Panc1 (cell line): ENCODE measurements at regions not wholly inside any gene's neighbourhood (a gene's known extent, or its start where the extent isn't known, plus 50 kb on each side); places are given as distances from the start of the nearest gene placed in this dataset.

Experiments used
- ATAC-seq: fragments of 200-7000 bp; cut with Tn5 transposase; 2 replicates; pipeline ENCODE4 v1.9.1; 2020; ENCODE audit warnings: mild to moderate bottlenecking, moderate library complexity
- BruUV-seq: library from RNA; stranded (reverse); fragments of 400-500 nt; replicated peaks from 2 replicates; lab custom pipeline; 2021; lab: Mats Ljungman, UMichigan
- CTCF ChIA-PET: fragments of 300-600 bp; sonication (Branson Sonifier 250); formaldehyde crosslinking; loops from one replicate; lab custom pipeline; 2022; ENCODE audit warnings: antibody characterized with exemption; lab: Charles Lee
- POLR2A ChIA-PET: fragments of 300-600 bp; sonication (Branson Sonifier 250); formaldehyde crosslinking; loops from one replicate; lab custom pipeline; 2022; ENCODE audit warnings: antibody characterized with exemption; lab: Charles Lee
- DNase-seq: peaks from one replicate; pipeline ENCODE4 v3.0.0-alpha.2; 2010; ENCODE audit warnings: low read depth, low spot score
- H3K27ac ChIP-seq: 2 replicates; pipeline ENCODE4 v1.5.1; 2011; ENCODE audit warnings: mild to moderate bottlenecking, low read length, inconsistent platforms
- H3K27me3 ChIP-seq: fragments of 200-500 bp; sonication (Bioruptor generic); 2 replicates; pipeline ENCODE4 v1.6.0; 2014; ENCODE audit warnings: low read length, inconsistent platforms; ENCODE audit not compliant: control insufficient read depth, insufficient read depth
- H3K36me3 ChIP-seq: fragments of 200-500 bp; sonication (Bioruptor generic); 2 replicates; pipeline ENCODE4 v1.5.1; 2014; ENCODE audit warnings: inconsistent platforms, mild to moderate bottlenecking, low read length, moderate library complexity; ENCODE audit not compliant: control insufficient read depth, insufficient read depth
- H3K4me1 ChIP-seq: 2 replicates; pipeline ENCODE4 v1.5.1; 2011; ENCODE audit warnings: inconsistent platforms, mild to moderate bottlenecking, low read length, moderate library complexity; ENCODE audit not compliant: control insufficient read depth, insufficient read depth
- H3K4me3 ChIP-seq, 2 experiments: 2 replicates each; pipeline ENCODE4 v1.5.1; 2011 to 2012; ENCODE audit warnings: low read depth in 2 of 2, low read length in 2 of 2, mild to moderate bottlenecking in 2 of 2, inconsistent platforms in 1 of 2, moderate library complexity in 1 of 2
- H3K9me3 ChIP-seq: fragments of 200-500 bp; sonication (Bioruptor generic); 2 replicates; pipeline ENCODE4 v1.5.1; 2014; ENCODE audit warnings: low read depth, mild to moderate bottlenecking, inconsistent platforms, low read length, moderate library complexity; ENCODE audit not compliant: control insufficient read depth, insufficient read depth
- CTCF ChIP-seq: fragments of 450-650 bp; IDR thresholded peaks from 2 replicates; pipeline ENCODE4 v1.5.1; 2017; ENCODE audit warnings: mild to moderate bottlenecking
- POLR2AphosphoS5 ChIP-seq: IDR thresholded peaks from 2 replicates; pipeline ENCODE4 v1.6.1; 2012; ENCODE audit warnings: mild to moderate bottlenecking, low read depth, low read length, moderate library complexity
- REST ChIP-seq, 2 experiments: IDR thresholded peaks; 2 replicates each; pipeline ENCODE4 v1.6.1; 2011 to 2012; ENCODE audit warnings: low read depth in 2 of 2, control low read depth in 1 of 2, low read length in 1 of 2, mild to moderate bottlenecking in 1 of 2, moderate library complexity in 1 of 2; ENCODE audit not compliant: insufficient read depth in 1 of 2
- SIN3A ChIP-seq: IDR thresholded peaks from 2 replicates; pipeline ENCODE4 v1.6.1; 2012; ENCODE audit warnings: low read depth, mild to moderate bottlenecking, low read length, moderate library complexity, borderline replicate concordance; ENCODE audit not compliant: insufficient read depth
- TCF7L2 ChIP-seq: IDR thresholded peaks from 2 replicates; pipeline ENCODE4 v1.6.1; 2011; ENCODE audit warnings: mild to moderate bottlenecking, low read depth, low read length, inconsistent platforms
- in situ Hi-C: cut with HindIII; loops from 2 replicates; pipeline ENCODE4 v1.10.0; 2016; ENCODE audit warnings: low sequenced_read_pairs, low pct_unique_long_range_greater_than_20kb
- intact Hi-C: fragments of 100-400 bp; cut with micrococcal nuclease; formaldehyde crosslinking; loops from one replicate; pipeline ENCODE4 v1.10.0; 2022; ENCODE audit not compliant: unreplicated experiment

GRCh38 chr11:96523656-96524055 is 133.8 kb downstream of the JRKL start:
- ATAC-seq = no peak
- BruUV-seq = no TSS peak
- DNase-seq = no peak
- POLR2A ChIA-PET = no interaction called here
- TF ChIP-seq REST (IDR thresholded peaks at IDR 0.05; ENCODE audit: insufficient read depth in 1 of 2, low read depth in 2 of 2, low read length in 1 of 2) = no peak
- TF ChIP-seq SIN3A = no peak
- no peak for TF ChIP-seq TCF7L2
- TF ChIP-seq CTCF = no peak
- TF ChIP-seq POLR2AphosphoS5 = no peak
- H3K27ac ChIP-seq = no peak overlapping the region
- in situ Hi-C loops (no loop called here), intact Hi-C loops (no loop called here)
- H3K4me1 ChIP-seq = no peaks in the 10 kb centered on the region
- H3K9me3 ChIP-seq = no peaks in the 10 kb centered on the region
- CTCF ChIA-PET = no interaction called here
- H3K36me3 ChIP-seq = no peaks in the 10 kb centered on the region
- no peaks in the 10 kb centered on the region for H3K27me3 ChIP-seq
- H3K4me3 ChIP-seq = no peak overlapping the region

GRCh38 chr11:96524475-96524874 is 134.7 kb downstream of the JRKL start:
- Histone ChIP-seq H3K4me3 (no peak overlapping the region), H3K27ac (no peak overlapping the region), H3K27me3 (no peaks in the 10 kb centered on the region), H3K9me3 (no peaks in the 10 kb centered on the region), H3K36me3 (no peaks in the 10 kb centered on the region), H3K4me1 (no peaks in the 10 kb centered on the region)
- CTCF ChIA-PET = interaction anchor here (0.6 kb wide), 1 partner anchor 141 kb away, joined by 3 read pairs; no protein-coding TSS in a partner anchor
- in situ Hi-C loops = no loop called here
- TF ChIP-seq REST (IDR thresholded peaks at IDR 0.05; ENCODE audit: insufficient read depth in 1 of 2, low read depth in 2 of 2, low read length in 1 of 2) = no peak
- TF ChIP-seq SIN3A = no peak
- TF ChIP-seq POLR2AphosphoS5 = no peak
- peak; percentile 2; the same call in 1 of the 2 replicates for TF ChIP-seq CTCF
- no peak for TF ChIP-seq TCF7L2
- no peak for DNase-seq
- intact Hi-C loops = no loop called here
- POLR2A ChIA-PET = no interaction called here
- ATAC-seq = no peak
- BruUV-seq = no TSS peak
